Osteoblast (primary cell): ENCODE measurements at regions not wholly inside any gene's neighbourhood (a gene's known extent, or its start where the extent isn't known, plus 50 kb on each side); places are given as distances from the start of the nearest gene placed in this dataset.

Experiments
- DNase-seq: peaks from one replicate; pipeline ENCODE4 v3.0.0; 2011; ENCODE audit warnings: low spot score, mixed read lengths; ENCODE audit not compliant: insufficient read length; ENCODE audit errors: missing footprints
- H2AFZ ChIP-seq: 2 replicates; pipeline ENCODE4 v1.6.0; 2011; ENCODE audit warnings: mild to moderate bottlenecking, low read length
- H3K27ac ChIP-seq: 2 replicates; pipeline ENCODE4 v1.5.1; 2011; ENCODE audit warnings: mild to moderate bottlenecking, low read depth, low read length, moderate library complexity
- H3K27me3 ChIP-seq: 2 replicates; pipeline ENCODE4 v1.6.0; 2012; ENCODE audit warnings: mild to moderate bottlenecking, control low read depth, inconsistent platforms, low read length, moderate library complexity; ENCODE audit not compliant: insufficient read depth
- H3K36me3 ChIP-seq: 2 replicates; pipeline ENCODE4 v1.5.1; 2011; ENCODE audit warnings: mild to moderate bottlenecking, low read length, control low read depth, moderate library complexity; ENCODE audit not compliant: insufficient read depth
- H3K4me1 ChIP-seq: 2 replicates; pipeline ENCODE4 v1.5.1; 2011; ENCODE audit warnings: mild to moderate bottlenecking, low read length, control low read depth, moderate library complexity; ENCODE audit not compliant: insufficient read depth
- H3K4me2 ChIP-seq: 2 replicates; pipeline ENCODE4 v1.6.0; 2011; ENCODE audit warnings: mild to moderate bottlenecking, low read length; ENCODE audit not compliant: insufficient read depth
- H3K4me3 ChIP-seq: fragments of 200-600 bp; sonication (generic); 3 replicates; pipeline ENCODE4 v1.5.1; 2012; ENCODE audit warnings: mild to moderate bottlenecking, low read length, inconsistent platforms; ENCODE audit not compliant: insufficient read depth
- H3K79me2 ChIP-seq: 2 replicates; pipeline ENCODE4 v1.6.0; 2012; ENCODE audit warnings: mild to moderate bottlenecking, low read length, control low read depth, inconsistent platforms; ENCODE audit not compliant: insufficient read depth
- H3K9me3 ChIP-seq: 2 replicates; pipeline ENCODE4 v1.5.1; 2011; ENCODE audit warnings: low read depth, low read length, control low read depth
- H4K20me1 ChIP-seq: 2 replicates; pipeline ENCODE4 v1.6.0; 2012; ENCODE audit warnings: mild to moderate bottlenecking, low read length, control low read depth; ENCODE audit not compliant: insufficient read depth
- TF ChIP-seq, protein P1 (sequence below): IDR thresholded peaks from 2 replicates; pipeline ENCODE4 v1.5.1; 2011; ENCODE audit warnings: mild to moderate bottlenecking, low read depth, low read length, moderate library complexity; ENCODE audit errors: extremely low read depth

DNA sequence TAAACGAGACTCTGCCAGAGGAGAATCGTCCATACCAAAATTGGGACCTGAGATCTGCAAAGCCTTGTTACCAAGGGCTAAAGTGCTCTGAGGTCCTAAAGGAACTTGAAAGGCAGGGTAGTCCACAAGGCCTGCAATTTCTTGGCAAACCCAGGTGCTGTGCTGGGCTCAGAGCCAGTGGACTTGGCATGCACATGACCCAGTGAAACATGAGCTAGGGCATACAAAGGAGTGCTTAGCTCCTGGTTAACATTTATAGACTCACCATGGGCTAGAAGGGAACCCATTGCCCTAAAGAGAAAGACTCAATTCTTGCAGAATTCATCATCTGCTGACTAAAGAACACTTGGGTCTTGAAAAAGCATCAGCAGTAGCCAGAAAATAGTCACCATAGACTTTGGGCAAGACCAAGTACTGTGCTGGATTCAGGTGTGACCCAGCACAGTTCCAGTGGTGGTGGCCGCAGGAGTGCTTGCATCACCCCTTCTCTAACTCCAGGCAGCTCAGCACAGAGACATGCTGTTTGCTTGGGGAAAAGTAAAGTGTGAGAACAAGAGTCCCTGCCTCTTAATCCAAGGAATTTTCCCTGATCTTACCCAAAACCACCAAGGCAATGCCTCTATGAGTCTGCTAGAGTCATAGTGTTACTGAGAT lies 1069.4 kb upstream of the ADGRL2 start:
- H4K20me1 ChIP-seq = no peaks in the 10 kb centered on the region
- H3K9me3 ChIP-seq = peaks cover 2% of the 10 kb centered on the region
- no peaks in the 10 kb centered on the region for H3K79me2 ChIP-seq
- H3K4me1 ChIP-seq = no peaks in the 10 kb centered on the region
- TF ChIP-seq, protein P1, sequence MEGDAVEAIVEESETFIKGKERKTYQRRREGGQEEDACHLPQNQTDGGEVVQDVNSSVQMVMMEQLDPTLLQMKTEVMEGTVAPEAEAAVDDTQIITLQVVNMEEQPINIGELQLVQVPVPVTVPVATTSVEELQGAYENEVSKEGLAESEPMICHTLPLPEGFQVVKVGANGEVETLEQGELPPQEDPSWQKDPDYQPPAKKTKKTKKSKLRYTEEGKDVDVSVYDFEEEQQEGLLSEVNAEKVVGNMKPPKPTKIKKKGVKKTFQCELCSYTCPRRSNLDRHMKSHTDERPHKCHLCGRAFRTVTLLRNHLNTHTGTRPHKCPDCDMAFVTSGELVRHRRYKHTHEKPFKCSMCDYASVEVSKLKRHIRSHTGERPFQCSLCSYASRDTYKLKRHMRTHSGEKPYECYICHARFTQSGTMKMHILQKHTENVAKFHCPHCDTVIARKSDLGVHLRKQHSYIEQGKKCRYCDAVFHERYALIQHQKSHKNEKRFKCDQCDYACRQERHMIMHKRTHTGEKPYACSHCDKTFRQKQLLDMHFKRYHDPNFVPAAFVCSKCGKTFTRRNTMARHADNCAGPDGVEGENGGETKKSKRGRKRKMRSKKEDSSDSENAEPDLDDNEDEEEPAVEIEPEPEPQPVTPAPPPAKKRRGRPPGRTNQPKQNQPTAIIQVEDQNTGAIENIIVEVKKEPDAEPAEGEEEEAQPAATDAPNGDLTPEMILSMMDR = no peak
- H3K27me3 ChIP-seq = no peaks in the 10 kb centered on the region
- no peaks in the 10 kb centered on the region for H3K36me3 ChIP-seq
- H3K4me2 ChIP-seq = no peak overlapping the region
- no peak for DNase-seq
- H3K4me3 ChIP-seq = no peak overlapping the region
- no peak overlapping the region for H2AFZ ChIP-seq
- H3K27ac ChIP-seq = no peak overlapping the region

DNA sequence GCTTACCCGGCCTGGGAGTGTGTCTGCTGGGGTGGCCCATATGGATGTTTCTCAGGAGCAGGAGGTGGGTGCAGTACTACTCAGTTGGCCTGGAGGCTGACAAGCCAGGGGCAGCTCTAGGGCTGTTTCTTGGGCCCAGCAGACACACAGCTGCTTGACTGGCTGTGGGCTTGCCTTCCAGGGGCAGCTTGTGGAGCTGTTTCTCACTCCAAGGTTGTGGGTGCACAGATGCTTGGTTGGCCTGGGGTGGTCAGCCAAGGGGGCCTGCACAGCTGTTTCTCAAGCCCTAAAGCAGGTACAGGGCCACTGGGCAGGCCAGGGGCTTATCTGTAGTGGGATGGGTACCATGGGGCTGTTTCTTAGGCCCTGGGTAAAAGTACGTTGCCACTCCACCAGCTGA lies 1078.1 kb upstream of the ADGRL2 start:
- Histone ChIP-seq H3K4me2 (no peak overlapping the region), H3K4me1 (no peaks in the 10 kb centered on the region), H3K36me3 (no peaks in the 10 kb centered on the region), H3K9me3 (peaks cover 9% of the 10 kb centered on the region), H3K79me2 (no peaks in the 10 kb centered on the region), H3K27ac (no peak overlapping the region), H4K20me1 (no peaks in the 10 kb centered on the region), H2AFZ (no peak overlapping the region), H3K4me3 (no peak overlapping the region), H3K27me3 (no peaks in the 10 kb centered on the region)
- DNase-seq = no peak
- TF ChIP-seq, protein P1 = no peak

DNA sequence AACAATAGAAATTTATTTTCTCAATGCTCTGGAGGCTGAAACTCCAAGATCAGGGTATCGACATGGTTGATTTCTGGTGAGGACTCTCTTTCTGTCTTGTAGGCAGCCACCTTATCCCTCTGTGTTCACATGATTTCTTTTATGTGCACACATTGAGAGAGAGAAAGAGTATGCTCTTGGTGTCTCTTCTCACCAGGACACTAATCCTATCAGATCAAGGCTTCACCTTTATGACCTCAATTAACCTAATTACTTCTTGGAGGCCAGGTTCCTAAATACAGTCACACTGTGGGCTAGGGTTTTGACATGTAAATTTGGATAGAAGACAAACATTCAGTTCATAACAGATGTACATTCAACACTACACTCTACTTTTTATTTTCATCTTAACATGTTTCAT lies 1094.2 kb upstream of the ADGRL2 start:
- no peak for DNase-seq
- no peaks in the 10 kb centered on the region for H3K4me1 ChIP-seq
- no peaks in the 10 kb centered on the region for H3K27me3 ChIP-seq
- no peaks in the 10 kb centered on the region for H3K36me3 ChIP-seq
- TF ChIP-seq, protein P1 = no peak
- peaks cover 2% of the 10 kb centered on the region for H3K9me3 ChIP-seq
- no peak overlapping the region for H2AFZ ChIP-seq
- H4K20me1 ChIP-seq = no peaks in the 10 kb centered on the region
- H3K27ac ChIP-seq = no peak overlapping the region
- H3K4me3 ChIP-seq = no peak overlapping the region
- H3K4me2 ChIP-seq = no peak overlapping the region
- no peaks in the 10 kb centered on the region for H3K79me2 ChIP-seq

DNA sequence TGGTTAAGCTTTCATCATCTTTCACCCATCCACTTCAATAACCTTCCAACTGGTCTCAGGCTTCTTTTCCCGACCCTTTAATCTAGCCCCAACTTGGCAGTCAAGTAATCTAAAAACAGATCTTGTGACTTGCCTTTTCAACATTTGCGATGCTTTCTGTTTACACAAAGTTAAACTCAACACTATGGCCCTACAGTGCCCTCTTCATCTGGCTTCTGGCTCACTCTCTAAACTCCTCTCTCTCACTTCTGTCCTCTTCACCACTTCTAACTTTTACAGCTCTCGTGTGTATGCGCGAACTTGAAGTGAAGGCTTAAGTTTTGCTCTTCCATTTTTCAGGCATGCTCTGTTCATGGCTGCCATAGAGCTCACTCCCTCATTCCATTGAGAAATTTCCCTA lies 1122.3 kb upstream of the ADGRL2 start:
- H3K4me2 ChIP-seq = no peak overlapping the region
- TF ChIP-seq, protein P1 = no peak

More for the DNA sequence above, 1122.3 kb upstream of the ADGRL2 start:
- Histone ChIP-seq H4K20me1 (no peaks in the 10 kb centered on the region), H3K4me1 (no peaks in the 10 kb centered on the region), H3K36me3 (no peaks in the 10 kb centered on the region), H3K9me3 (no peaks in the 10 kb centered on the region), H3K4me3 (no peak overlapping the region), H3K27ac (no peak overlapping the region), H3K27me3 (no peaks in the 10 kb centered on the region), H3K79me2 (no peaks in the 10 kb centered on the region), H2AFZ (no peak overlapping the region)
- no peak for DNase-seq
